ENCODE measurements at regions not wholly inside any gene's neighbourhood (a gene's known extent, or its start where the extent isn't known, plus 50 kb on each side); places are given as distances from the start of the nearest gene placed in this dataset.
"Not testable (repeated sequence)": the region's sequence is repeated elsewhere in the genome, so short reads cannot be mapped to it uniquely, and the experiment has no call there.

DNA sequence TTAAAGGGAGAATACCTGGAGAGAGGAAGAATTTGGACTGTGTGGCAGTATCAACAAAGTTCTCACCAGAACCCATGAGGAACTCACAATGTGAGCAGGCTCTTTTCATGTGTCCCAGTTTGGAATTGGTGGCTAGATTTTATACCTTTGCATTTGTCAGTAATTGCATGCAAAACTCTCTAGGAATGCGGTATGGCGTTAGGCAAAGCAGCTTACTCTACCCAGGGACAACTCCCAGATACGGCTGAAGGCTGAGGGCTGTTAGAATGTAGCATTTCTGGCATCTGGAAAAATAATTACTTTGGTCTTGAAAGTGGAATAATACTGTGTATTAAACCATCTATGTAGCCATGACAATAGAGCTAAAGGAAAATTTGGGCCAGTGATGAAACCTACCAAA is 635.5 kb downstream of the SLC16A7 start:
- TF ChIP-seq, protein P1, sequence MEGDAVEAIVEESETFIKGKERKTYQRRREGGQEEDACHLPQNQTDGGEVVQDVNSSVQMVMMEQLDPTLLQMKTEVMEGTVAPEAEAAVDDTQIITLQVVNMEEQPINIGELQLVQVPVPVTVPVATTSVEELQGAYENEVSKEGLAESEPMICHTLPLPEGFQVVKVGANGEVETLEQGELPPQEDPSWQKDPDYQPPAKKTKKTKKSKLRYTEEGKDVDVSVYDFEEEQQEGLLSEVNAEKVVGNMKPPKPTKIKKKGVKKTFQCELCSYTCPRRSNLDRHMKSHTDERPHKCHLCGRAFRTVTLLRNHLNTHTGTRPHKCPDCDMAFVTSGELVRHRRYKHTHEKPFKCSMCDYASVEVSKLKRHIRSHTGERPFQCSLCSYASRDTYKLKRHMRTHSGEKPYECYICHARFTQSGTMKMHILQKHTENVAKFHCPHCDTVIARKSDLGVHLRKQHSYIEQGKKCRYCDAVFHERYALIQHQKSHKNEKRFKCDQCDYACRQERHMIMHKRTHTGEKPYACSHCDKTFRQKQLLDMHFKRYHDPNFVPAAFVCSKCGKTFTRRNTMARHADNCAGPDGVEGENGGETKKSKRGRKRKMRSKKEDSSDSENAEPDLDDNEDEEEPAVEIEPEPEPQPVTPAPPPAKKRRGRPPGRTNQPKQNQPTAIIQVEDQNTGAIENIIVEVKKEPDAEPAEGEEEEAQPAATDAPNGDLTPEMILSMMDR (IDR thresholded peaks at IDR 0.05; ENCODE audit: borderline replicate concordance, insufficient read depth, low read depth, low read length), result no peak
- no peak overlapping the region for H3K4me3 ChIP-seq (ENCODE audit: low read depth, low read length)

- TF ChIP-seq, protein P1 (IDR thresholded peaks at IDR 0.05; ENCODE audit: borderline replicate concordance, insufficient read depth, low read depth, low read length), result no peak
- no peak overlapping the region for H3K4me3 ChIP-seq (ENCODE audit: low read depth, low read length)
Measured at GRCh38 chr12:60231976-60232907, 636.4 kb downstream of the SLC16A7 start.

- H3K4me3 ChIP-seq (ENCODE audit: low read depth, low read length), result not testable (repeated sequence)
Measured at GRCh38 chr12:60234611-60235195, 638.9 kb downstream of the SLC16A7 start.

DNA sequence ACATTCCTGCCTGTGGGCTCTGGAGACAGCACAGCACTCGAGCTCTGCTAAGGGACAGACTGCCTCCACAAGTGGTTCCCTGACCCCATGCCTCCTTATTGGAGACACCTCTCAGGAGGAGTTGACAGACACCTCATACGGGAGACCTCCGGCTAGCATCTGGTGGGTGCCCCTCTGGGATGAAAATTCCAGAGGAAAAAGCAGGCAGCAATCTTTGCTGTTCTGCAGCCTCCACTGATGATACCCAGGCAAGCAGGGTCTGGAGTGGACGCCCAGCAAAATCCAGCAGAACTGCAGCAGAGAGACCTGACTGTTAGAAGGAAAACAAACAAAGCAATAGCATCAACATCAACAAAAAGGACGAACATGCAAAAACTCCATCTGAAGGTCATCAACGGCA is 639.4 kb downstream of the SLC16A7 start:
- TF ChIP-seq, protein P1 (IDR thresholded peaks at IDR 0.05; ENCODE audit: borderline replicate concordance, insufficient read depth, low read depth, low read length), result no peak
- H3K4me3 ChIP-seq (ENCODE audit: low read depth, low read length), result no peak overlapping the region

- not testable (repeated sequence) for H3K4me3 ChIP-seq (ENCODE audit: low read depth, low read length)
Measured at GRCh38 chr12:60236416-60236815, 640.6 kb downstream of the SLC16A7 start.

GRCh38 chr12:60240891-60241290 is 645.1 kb downstream of the SLC16A7 start:
- no peak overlapping the region for H3K4me3 ChIP-seq (ENCODE audit: low read depth, low read length)
- TF ChIP-seq, protein P1 (IDR thresholded peaks at IDR 0.05; ENCODE audit: borderline replicate concordance, insufficient read depth, low read depth, low read length), result no peak

DNA sequence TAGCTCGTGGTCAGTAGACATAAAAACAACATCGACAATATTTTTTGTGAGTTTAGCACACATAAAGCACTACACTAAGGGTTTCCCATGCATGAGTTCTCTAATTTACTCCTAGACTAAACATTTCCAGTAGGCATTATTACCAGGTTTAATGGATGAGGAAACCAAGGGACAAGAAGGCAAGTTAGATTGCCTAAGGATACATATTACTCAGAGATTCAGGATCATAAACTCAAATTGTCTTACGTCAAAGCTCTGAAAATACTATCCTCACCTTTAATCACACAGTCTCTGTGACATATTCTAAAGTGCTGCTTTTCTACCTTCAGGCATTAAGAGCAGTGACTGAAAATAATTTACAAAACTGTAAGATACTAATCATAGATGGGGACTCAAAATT is 655.3 kb downstream of the SLC16A7 start:
- TF ChIP-seq, protein P1 (IDR thresholded peaks at IDR 0.05; ENCODE audit: borderline replicate concordance, insufficient read depth, low read depth, low read length), result no peak
- no peak overlapping the region for H3K4me3 ChIP-seq (ENCODE audit: low read depth, low read length)

Measured in GM12875 (cell line).